ENCODE measurements at regions not wholly inside any gene's neighbourhood (a gene's known extent, or its start where the extent isn't known, plus 50 kb on each side); places are given as distances from the start of the nearest gene placed in this dataset.
"Not testable (repeated sequence)": the region's sequence is repeated elsewhere in the genome, so short reads cannot be mapped to it uniquely, and the experiment has no call there.

- Histone ChIP-seq H3K36me3 (no peaks in the 10 kb centered on the region), H3K27ac (no peak overlapping the region), H3K4me1 (peaks cover 10% of the 10 kb centered on the region), H3K27me3 (no peaks in the 10 kb centered on the region), H3K4me3 (no peak overlapping the region), H3K9me3 (no peaks in the 10 kb centered on the region)
- intact Hi-C loops (cut with DNase I): loop anchor here (10.0 kb wide), 1 partner anchor 611 kb away; no protein-coding TSS in a partner anchor
- TF ChIP-seq CTCF (IDR thresholded peaks at IDR 0.05) (peak in 1 of 3 experiments; percentile 34), POLR2AphosphoS5 (IDR thresholded peaks at IDR 0.05; ENCODE audit: insufficient read depth in 1 of 2, low read depth in 1 of 2) (no peak)
- peak; percentile 56 to 72 for DNase-seq (ENCODE audit: extremely low spot score in 2 of 2)
Measured at GRCh38 chr2:109715313-109715805, 78.7 kb upstream of the RGPD5 start.

- DNase-seq (ENCODE audit: extremely low spot score in 2 of 2): peak; percentile 22 to 47
- intact Hi-C loops (cut with DNase I): loop anchor here (10.0 kb wide), 1 partner anchor 612 kb away; no protein-coding TSS in a partner anchor
- not testable (repeated sequence) for H3K4me3 ChIP-seq, H3K27ac ChIP-seq, H3K27me3 ChIP-seq, H3K36me3 ChIP-seq, H3K9me3 ChIP-seq
- peaks cover 11% of the 10 kb centered on the region for H3K4me1 ChIP-seq
Measured at GRCh38 chr2:109716596-109716995, 77.5 kb upstream of the RGPD5 start.

GRCh38 chr2:109718139-109718538, 76.0 kb upstream of the RGPD5 start:
- Histone ChIP-seq H3K4me3 (no peak overlapping the region), H3K27ac (no peak overlapping the region), H3K36me3 (no peaks in the 10 kb centered on the region), H3K27me3 (no peaks in the 10 kb centered on the region), H3K9me3 (no peaks in the 10 kb centered on the region), H3K4me1 (peaks cover 14% of the 10 kb centered on the region)
- no peak for DNase-seq (ENCODE audit: extremely low spot score in 2 of 2)
- TF ChIP-seq CTCF (IDR thresholded peaks at IDR 0.05) (no peak), POLR2AphosphoS5 (IDR thresholded peaks at IDR 0.05; ENCODE audit: insufficient read depth in 1 of 2, low read depth in 1 of 2) (no peak), POLR2A (IDR thresholded peaks at IDR 0.05) (no peak)
- intact Hi-C loops (cut with DNase I): loop anchor here (10.0 kb wide), 1 partner anchor 613 kb away; no protein-coding TSS in a partner anchor

GRCh38 chr2:109719871-109720270, 74.2 kb upstream of the RGPD5 start:
- peak; percentile 22 to 40 for DNase-seq (ENCODE audit: extremely low spot score in 2 of 2)
- no peaks in the 10 kb centered on the region for H3K27me3 ChIP-seq
- peaks cover 14% of the 10 kb centered on the region for H3K4me1 ChIP-seq
- H3K9me3 ChIP-seq: no peaks in the 10 kb centered on the region
- no peak for TF ChIP-seq CTCF (IDR thresholded peaks at IDR 0.05)
- no peak for TF ChIP-seq POLR2AphosphoS5 (IDR thresholded peaks at IDR 0.05; ENCODE audit: insufficient read depth in 1 of 2, low read depth in 1 of 2)
- TF ChIP-seq POLR2A (IDR thresholded peaks at IDR 0.05): no peak
- H3K27ac ChIP-seq: no peak overlapping the region
- intact Hi-C loops (cut with DNase I): loop anchor here (10.0 kb wide), 1 partner anchor 615 kb away; no protein-coding TSS in a partner anchor
- H3K36me3 ChIP-seq: no peaks in the 10 kb centered on the region
- H3K4me3 ChIP-seq: no peak overlapping the region

- Histone ChIP-seq H3K4me1 (peaks cover 14% of the 10 kb centered on the region), H3K9me3 (no peaks in the 10 kb centered on the region), H3K27ac (peak overlapping the region; percentile 8), H3K36me3 (no peaks in the 10 kb centered on the region), H3K4me3 (no peak overlapping the region), H3K27me3 (no peaks in the 10 kb centered on the region)
- intact Hi-C loops (cut with DNase I): no loop called here
- DNase-seq (ENCODE audit: extremely low spot score in 2 of 2): peak; percentile 74 to 81
- no peak for TF ChIP-seq POLR2AphosphoS5 (IDR thresholded peaks at IDR 0.05; ENCODE audit: insufficient read depth in 1 of 2, low read depth in 1 of 2)
- TF ChIP-seq CTCF (IDR thresholded peaks at IDR 0.05): no peak
- TF ChIP-seq POLR2A (IDR thresholded peaks at IDR 0.05): no peak
Measured at GRCh38 chr2:109720380-109721106, 73.6 kb upstream of the RGPD5 start.

All from vagina (tissue), 2 donors.